HepG2 (cell line): ENCODE measurements at regions not wholly inside any gene's neighbourhood (a gene's known extent, or its start where the extent isn't known, plus 50 kb on each side); places are given as distances from the start of the nearest gene placed in this dataset.

Experiments
- ATAC-seq: fragments of 200-7000 bp; cut with Tn5 transposase; 3 replicates; pipeline ENCODE4 v1.9.1; 2020; ENCODE audit warnings: mild to moderate bottlenecking, moderate library complexity
- BruUV-seq: library from RNA; stranded (reverse); fragments of 400-500 nt; replicated peaks from 2 replicates; lab custom pipeline; 2021; lab: Mats Ljungman, UMichigan
- CTCF ChIA-PET: fragments of 300-600 bp; formaldehyde crosslinking; extraction: SDS; loops from one replicate; lab custom pipeline; 2021; ENCODE audit warnings: low total read pairs, inconsistent platforms, low intra/inter-chr PET ratio; lab: Yijun Ruan, JAX
- POLR2A ChIA-PET: fragments of 350-600 bp; sonication (Branson Sonifier 250); formaldehyde crosslinking; loops from one replicate; lab custom pipeline; 2020; ENCODE audit warnings: antibody characterized with exemption, inconsistent platforms; lab: Yijun Ruan, JAX
- DNase-seq: peaks from one replicate; pipeline ENCODE4 v3.0.0-alpha.2; 2015; ENCODE audit warnings: low spot score
- FAIRE-seq: peaks from 3 replicates; lab custom pipeline; 2011; peaks lifted over from hg19 to GRCh38; lab: Jason Lieb, UNC
- H2AFZ ChIP-seq: one replicate; pipeline ENCODE4 v1.6.1; 2011; ENCODE audit warnings: low read length, inconsistent platforms
- H3K27ac ChIP-seq: fragments of 300-600 bp; 3 replicates; pipeline ENCODE4 v1.8.0; 2011; ENCODE audit warnings: mixed run types, mild to moderate bottlenecking, mixed read lengths, low read length, inconsistent platforms; ENCODE audit not compliant: insufficient read depth; ENCODE audit errors: extremely low read length
- H3K27me3 ChIP-seq, 2 experiments: fragments of 200-600 bp in 1 of 2; 2 replicates in 1 of 2; 3 replicates in 1 of 2; pipeline versions ENCODE4 v1.6.0 to v1.8.0; 2011; ENCODE audit warnings: low read length in 2 of 2, mild to moderate bottlenecking in 2 of 2, moderate library complexity in 2 of 2, inconsistent platforms in 1 of 2; ENCODE audit not compliant: insufficient read depth in 2 of 2, control insufficient read depth in 1 of 2
- H3K36me3 ChIP-seq, 2 experiments: fragments of 200-600 bp in 1 of 2; replicated peaks in 1 of 2; 2 replicates in 1 of 2; 3 replicates in 1 of 2; pipeline versions ENCODE4 v1.5.1 to v1.8.0; 2011; ENCODE audit warnings: low read length in 2 of 2, inconsistent platforms in 1 of 2; ENCODE audit not compliant: insufficient read depth in 2 of 2, control insufficient read depth in 1 of 2
- H3K4me1 ChIP-seq: 2 replicates; pipeline ENCODE4 v1.5.1; 2012; ENCODE audit warnings: low read length, inconsistent platforms; ENCODE audit not compliant: insufficient read depth
- H3K4me2 ChIP-seq: 2 replicates; pipeline ENCODE4 v1.6.0; 2011; ENCODE audit warnings: low read depth, low read length, inconsistent platforms
- H3K4me3 ChIP-seq, 3 experiments: fragments of 200-600 bp in 1 of 3; sonication (generic), shearing (Covaris generic) in 1 of 3; replicated peaks in 1 of 3; 2 replicates each; pipeline ENCODE4 v1.5.1; 2011 to 2016; ENCODE audit warnings: low read length in 3 of 3, inconsistent platforms in 2 of 3, low read depth in 2 of 3, mild to moderate bottlenecking in 2 of 3, control low read depth in 1 of 3, mixed read lengths in 1 of 3; ENCODE audit not compliant: insufficient read depth in 1 of 3
- H3K79me2 ChIP-seq: one replicate; pipeline ENCODE4 v1.6.1; 2011; ENCODE audit warnings: low read length, inconsistent platforms; ENCODE audit not compliant: insufficient read depth
- H3K9ac ChIP-seq: 2 replicates; pipeline ENCODE4 v1.6.0; 2011; ENCODE audit warnings: mild to moderate bottlenecking, low read depth, low read length, inconsistent platforms; ENCODE audit not compliant: insufficient read depth
- H3K9me3 ChIP-seq: 2 replicates; pipeline ENCODE4 v1.5.1; 2012; ENCODE audit warnings: mild to moderate bottlenecking, low read length
- H4K20me1 ChIP-seq: 2 replicates; pipeline ENCODE4 v1.6.0; 2011; ENCODE audit warnings: inconsistent platforms, mild to moderate bottlenecking, low read length, moderate library complexity; ENCODE audit not compliant: insufficient read depth
- ATAD3A ChIP-seq: sonication (generic); formaldehyde crosslinking; IDR thresholded peaks from 2 replicates; pipeline ENCODE4 v1.4.0; 2020; ENCODE audit warnings: missing genetic modification reagents
- DR1 ChIP-seq: sonication (generic); formaldehyde crosslinking; IDR thresholded peaks from 2 replicates; pipeline ENCODE4 v1.8.0; 2021; ENCODE audit warnings: mild to moderate bottlenecking, missing genetic modification reagents, inconsistent platforms
- MYC ChIP-seq: sonication (generic); formaldehyde crosslinking; IDR thresholded peaks from 2 replicates; pipeline ENCODE4 v1.9.0; 2021; ENCODE audit warnings: missing genetic modification reagents, borderline replicate concordance
- ONECUT2 ChIP-seq: sonication (generic); formaldehyde crosslinking; IDR thresholded peaks from 2 replicates; pipeline ENCODE4 v1.4.0; 2020; ENCODE audit warnings: missing genetic modification reagents
- SKIL ChIP-seq: sonication (generic); formaldehyde crosslinking; IDR thresholded peaks from 2 replicates; pipeline ENCODE4 v1.8.0; 2022; ENCODE audit warnings: missing genetic modification reagents, mild to moderate bottlenecking, moderate library complexity, borderline replicate concordance
- SMARCC2 ChIP-seq: fragments of 450-650 bp; IDR thresholded peaks from 2 replicates; pipeline ENCODE4 v1.6.1; 2017; ENCODE audit warnings: antibody characterized with exemption, mild to moderate bottlenecking
- WIZ ChIP-seq: sonication (generic); formaldehyde crosslinking; IDR thresholded peaks from 2 replicates; pipeline ENCODE4 v1.5.1; 2020; ENCODE audit warnings: mild to moderate bottlenecking, missing genetic modification reagents
- ZFP36L1 ChIP-seq: sonication (generic); formaldehyde crosslinking; IDR thresholded peaks from 2 replicates; pipeline ENCODE4 v1.8.0; 2022; ENCODE audit warnings: mild to moderate bottlenecking, missing genetic modification reagents, moderate library complexity
- ZNF17 ChIP-seq: sonication (generic); formaldehyde crosslinking; IDR thresholded peaks from 2 replicates; pipeline ENCODE4 v1.5.0; 2020; ENCODE audit warnings: mild to moderate bottlenecking, missing genetic modification reagents
- ZNF260 ChIP-seq: sonication (generic); formaldehyde crosslinking; IDR thresholded peaks from 2 replicates; pipeline ENCODE4 v1.4.0; 2020; ENCODE audit warnings: missing genetic modification reagents, low read depth, mild to moderate bottlenecking, borderline replicate concordance
- ZNF350 ChIP-seq: sonication (generic); formaldehyde crosslinking; IDR thresholded peaks from 2 replicates; pipeline ENCODE4 v1.4.0; 2020; ENCODE audit warnings: mild to moderate bottlenecking, low read depth, missing genetic modification reagents, borderline replicate concordance
- ZNF710 ChIP-seq: sonication (generic); formaldehyde crosslinking; IDR thresholded peaks from 2 replicates; pipeline ENCODE4 v1.5.0; 2020; ENCODE audit warnings: mild to moderate bottlenecking, missing genetic modification reagents, borderline replicate concordance
- WGBS: methylation state at CpG from one replicate; pipeline ENCODE4 v1.1.6; 2017; ENCODE audit warnings: low lambda C conversion rate; 5-methylcytosine and 5-hydroxymethylcytosine counted together
- in situ Hi-C: cut with HindIII; loops from 2 replicates; pipeline ENCODE4 v1.10.0; 2017; ENCODE audit warnings: low pct_unique_long_range_greater_than_20kb; ENCODE audit not compliant: extremely low pct_ligation_motif_present
- intact Hi-C: fragments of 100-400 bp; cut with micrococcal nuclease; formaldehyde crosslinking; loops from one replicate; pipeline ENCODE4 v1.10.0; 2022; ENCODE audit not compliant: unreplicated experiment
- TF ChIP-seq, protein P1 (sequence below): sonication (generic); formaldehyde crosslinking; IDR thresholded peaks from 2 replicates; pipeline ENCODE4 v1.4.0; 2020; ENCODE audit warnings: mild to moderate bottlenecking, missing genetic modification reagents
- TF ChIP-seq, protein P2 (sequence below): sonication (generic); formaldehyde crosslinking; IDR thresholded peaks from 2 replicates; pipeline ENCODE4 v1.4.0; 2020; ENCODE audit warnings: mild to moderate bottlenecking, missing genetic modification reagents, borderline replicate concordance

GRCh38 chr2:147456779-147457178 is 388.1 kb upstream of the ACVR2A start (continued):
- TF ChIP-seq, protein P1, sequence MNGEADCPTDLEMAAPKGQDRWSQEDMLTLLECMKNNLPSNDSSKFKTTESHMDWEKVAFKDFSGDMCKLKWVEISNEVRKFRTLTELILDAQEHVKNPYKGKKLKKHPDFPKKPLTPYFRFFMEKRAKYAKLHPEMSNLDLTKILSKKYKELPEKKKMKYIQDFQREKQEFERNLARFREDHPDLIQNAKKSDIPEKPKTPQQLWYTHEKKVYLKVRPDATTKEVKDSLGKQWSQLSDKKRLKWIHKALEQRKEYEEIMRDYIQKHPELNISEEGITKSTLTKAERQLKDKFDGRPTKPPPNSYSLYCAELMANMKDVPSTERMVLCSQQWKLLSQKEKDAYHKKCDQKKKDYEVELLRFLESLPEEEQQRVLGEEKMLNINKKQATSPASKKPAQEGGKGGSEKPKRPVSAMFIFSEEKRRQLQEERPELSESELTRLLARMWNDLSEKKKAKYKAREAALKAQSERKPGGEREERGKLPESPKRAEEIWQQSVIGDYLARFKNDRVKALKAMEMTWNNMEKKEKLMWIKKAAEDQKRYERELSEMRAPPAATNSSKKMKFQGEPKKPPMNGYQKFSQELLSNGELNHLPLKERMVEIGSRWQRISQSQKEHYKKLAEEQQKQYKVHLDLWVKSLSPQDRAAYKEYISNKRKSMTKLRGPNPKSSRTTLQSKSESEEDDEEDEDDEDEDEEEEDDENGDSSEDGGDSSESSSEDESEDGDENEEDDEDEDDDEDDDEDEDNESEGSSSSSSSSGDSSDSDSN (CRISPR knock-in tag), result no peak
- TF ChIP-seq ZNF17 (no peak), SKIL (CRISPR knock-in tag) (no peak)

DNA sequence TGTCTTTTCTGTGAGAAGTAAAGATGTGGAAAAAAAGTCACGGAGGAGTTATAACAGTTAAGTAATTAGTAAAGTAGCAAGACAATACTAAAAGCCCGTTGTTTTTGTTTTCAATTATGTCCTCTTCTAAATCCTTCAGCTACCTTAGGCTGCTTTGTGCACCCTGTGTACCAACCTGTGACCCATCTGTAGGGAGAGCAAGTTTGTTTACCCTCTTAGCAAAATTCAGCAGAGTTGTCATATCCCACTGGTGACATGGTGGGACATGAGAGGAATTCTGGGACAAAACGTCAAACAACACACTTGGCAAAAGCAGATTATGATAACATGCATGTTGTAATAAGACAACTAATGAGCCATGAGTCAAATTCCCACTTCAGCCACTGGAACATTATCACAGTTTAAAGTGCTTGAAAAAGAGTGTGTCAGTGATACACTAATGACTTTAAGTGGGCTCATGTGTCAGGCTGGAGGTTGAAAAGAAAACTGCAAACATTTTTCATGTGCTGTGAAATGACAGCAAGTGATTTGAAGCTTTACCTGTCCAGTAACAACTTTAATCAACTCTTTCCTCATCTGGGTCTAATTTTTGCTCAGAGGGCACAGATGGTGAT is 392.8 kb upstream of the ACVR2A start:
- FAIRE-seq, result no peak
- Histone ChIP-seq H3K4me3 (no peak overlapping the region), H3K4me2 (no peak overlapping the region), H3K36me3 (no peaks in the 10 kb centered on the region), H3K27me3 (no peaks in the 10 kb centered on the region), H3K4me1 (no peaks in the 10 kb centered on the region), H2AFZ (no peak overlapping the region), H3K27ac (no peak overlapping the region), H4K20me1 (no peaks in the 10 kb centered on the region), H3K79me2 (no peaks in the 10 kb centered on the region), H3K9ac (no peak overlapping the region), H3K9me3 (no peaks in the 10 kb centered on the region)
- BruUV-seq, result no TSS peak
- intact Hi-C loops, result no loop called here
- ChIA-PET CTCF (no interaction called here), POLR2A (no interaction called here)
- no peak for ATAC-seq
- no peak for DNase-seq
- in situ Hi-C loops, result no loop called here
- 5% methylated on average over 3 of the region's 3 CpGs for WGBS
- TF ChIP-seq ZNF260 (CRISPR knock-in tag) (no peak), ZNF710 (no peak), MYC (CRISPR knock-in tag) (no peak), ZFP36L1 (CRISPR knock-in tag) (no peak), ONECUT2 (CRISPR knock-in tag) (no peak), SMARCC2 (no peak), DR1 (no peak), ZNF350 (CRISPR knock-in tag) (no peak), ATAD3A (CRISPR knock-in tag) (no peak), WIZ (CRISPR knock-in tag) (no peak)
- TF ChIP-seq, protein P2, sequence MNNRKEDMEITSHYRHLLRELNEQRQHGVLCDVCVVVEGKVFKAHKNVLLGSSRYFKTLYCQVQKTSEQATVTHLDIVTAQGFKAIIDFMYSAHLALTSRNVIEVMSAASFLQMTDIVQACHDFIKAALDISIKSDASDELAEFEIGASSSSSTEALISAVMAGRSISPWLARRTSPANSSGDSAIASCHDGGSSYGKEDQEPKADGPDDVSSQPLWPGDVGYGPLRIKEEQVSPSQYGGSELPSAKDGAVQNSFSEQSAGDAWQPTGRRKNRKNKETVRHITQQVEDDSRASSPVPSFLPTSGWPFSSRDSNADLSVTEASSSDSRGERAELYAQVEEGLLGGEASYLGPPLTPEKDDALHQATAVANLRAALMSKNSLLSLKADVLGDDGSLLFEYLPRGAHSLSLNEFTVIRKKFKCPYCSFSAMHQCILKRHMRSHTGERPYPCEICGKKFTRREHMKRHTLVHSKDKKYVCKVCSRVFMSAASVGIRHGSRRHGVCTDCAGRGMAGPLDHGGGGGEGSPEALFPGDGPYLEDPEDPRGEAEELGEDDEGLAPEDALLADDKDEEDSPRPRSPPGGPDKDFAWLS (CRISPR knock-in tag), result no peak
